ENCODE measurements at regions not wholly inside any gene's neighbourhood (a gene's known extent, or its start where the extent isn't known, plus 50 kb on each side); places are given as distances from the start of the nearest gene placed in this dataset.

DNA sequence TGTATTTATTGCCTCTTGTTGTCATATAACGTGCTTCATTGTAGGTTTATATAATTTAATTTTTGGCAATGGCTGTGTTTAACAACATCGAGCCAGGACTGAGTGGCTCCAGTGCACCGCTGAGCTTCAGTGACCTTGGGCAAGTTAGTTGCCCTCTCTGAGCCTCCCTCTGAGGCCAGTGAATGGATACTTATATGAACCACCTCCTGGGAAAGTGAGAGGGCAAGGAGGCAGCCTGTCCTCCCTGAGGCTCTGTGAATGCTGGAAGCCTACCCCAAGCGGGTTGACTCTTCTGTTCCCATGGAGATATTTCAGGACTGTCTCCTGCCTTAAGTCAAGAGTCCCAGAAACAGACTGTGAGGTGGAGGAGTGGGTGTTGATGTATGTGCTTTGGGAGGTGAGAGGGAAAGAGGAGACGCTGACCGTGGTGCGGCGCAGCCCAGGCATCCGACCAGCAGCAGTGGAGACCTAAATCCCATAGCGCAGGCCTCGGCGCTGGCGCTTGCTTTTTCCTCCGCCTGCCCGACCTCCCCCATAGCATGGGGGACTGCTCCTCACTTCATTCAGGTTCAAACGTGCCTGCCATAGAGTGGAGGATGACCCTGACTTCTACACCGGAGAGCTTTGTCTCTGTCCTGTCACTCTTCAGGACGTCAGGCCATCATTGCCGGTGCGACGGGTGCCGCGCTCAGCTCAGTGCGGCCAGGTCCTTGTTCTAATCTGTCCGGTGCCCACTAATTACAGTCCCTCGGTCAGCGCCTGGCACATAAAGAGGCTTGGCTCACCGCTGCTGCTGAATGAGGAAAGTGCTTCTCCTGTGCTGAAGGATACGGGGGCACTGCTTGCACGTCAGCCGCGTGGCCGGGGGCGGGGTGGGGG is 167.3 kb upstream of the HS6ST1 start:
- intact Hi-C loops (cut with DNase I), result no loop called here
- peak in 1 of 10 donors; percentile 87 for DNase-seq

DNA sequence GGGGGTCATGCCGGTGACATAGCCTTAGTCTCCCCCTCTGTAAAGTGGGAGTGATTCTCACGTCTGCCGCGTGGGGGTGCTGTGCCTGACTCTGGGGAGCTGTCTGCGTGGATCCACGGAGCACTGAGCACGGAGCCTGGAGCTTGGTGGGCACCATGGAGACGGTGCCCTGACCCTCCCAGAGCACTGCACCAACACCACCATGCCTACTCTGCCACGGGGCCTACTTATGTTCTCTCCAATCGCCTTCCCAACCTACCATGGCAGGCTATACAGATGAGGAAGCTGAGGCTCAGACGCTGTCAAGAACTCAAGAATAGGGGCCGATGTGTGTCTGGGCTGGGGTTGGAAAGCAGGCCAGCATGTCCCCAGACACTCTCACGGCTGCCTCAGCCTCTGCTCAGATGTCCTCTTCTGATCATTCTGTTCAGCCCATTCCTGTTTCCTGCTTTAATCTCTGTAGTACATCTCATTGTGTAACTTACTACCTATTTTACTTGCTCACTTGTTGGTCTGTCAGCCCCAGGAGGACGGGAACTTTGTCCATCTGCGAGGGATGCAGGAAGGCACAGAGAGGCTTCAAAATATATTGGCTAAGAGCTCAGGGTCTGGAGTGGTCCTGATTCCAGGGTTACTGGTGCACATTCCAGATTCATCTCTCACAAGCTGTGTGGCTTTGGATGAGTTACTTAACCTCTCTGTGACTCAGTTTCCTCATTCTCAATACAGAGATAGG is 168.1 kb upstream of the HS6ST1 start:
- peak in 1 of 10 donors; percentile 56 for DNase-seq
- intact Hi-C loops (cut with DNase I), result no loop called here

DNA sequence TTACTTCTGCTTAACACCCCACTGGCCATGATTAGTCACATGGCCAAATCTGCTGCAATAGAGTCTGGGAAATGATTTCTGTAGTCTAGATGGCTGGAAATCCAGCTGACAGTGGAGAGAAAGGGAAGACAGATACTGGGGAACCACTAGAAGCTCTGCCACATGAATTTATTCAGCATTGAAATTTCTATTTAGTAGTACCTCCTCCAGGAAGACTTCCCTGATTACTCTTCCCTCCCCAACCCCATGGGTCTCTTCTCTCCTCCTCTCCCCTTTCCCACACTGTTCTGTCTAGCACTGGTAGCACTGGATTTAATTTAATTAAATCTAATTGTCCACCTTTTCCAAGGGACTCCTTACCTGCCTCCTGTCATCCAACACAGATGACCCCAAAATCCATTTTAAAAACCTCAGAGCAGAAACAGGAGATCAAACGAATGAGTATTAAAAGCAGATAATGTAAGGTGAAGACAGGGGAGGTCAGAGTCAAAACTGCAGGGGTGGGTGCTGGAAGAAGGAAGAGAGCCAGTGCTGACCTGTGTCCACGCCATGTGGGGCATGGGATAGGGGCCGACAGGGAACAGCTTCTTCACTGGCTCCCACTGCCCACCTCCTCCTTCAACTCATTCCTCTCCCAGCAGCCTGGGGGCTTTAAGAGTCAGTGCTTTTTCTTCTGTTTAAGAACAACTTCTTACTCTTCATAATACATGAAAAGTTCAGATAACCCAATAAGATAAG is 169.2 kb upstream of the HS6ST1 start:
- no peak for DNase-seq
- intact Hi-C loops (cut with DNase I), result no loop called here

DNA sequence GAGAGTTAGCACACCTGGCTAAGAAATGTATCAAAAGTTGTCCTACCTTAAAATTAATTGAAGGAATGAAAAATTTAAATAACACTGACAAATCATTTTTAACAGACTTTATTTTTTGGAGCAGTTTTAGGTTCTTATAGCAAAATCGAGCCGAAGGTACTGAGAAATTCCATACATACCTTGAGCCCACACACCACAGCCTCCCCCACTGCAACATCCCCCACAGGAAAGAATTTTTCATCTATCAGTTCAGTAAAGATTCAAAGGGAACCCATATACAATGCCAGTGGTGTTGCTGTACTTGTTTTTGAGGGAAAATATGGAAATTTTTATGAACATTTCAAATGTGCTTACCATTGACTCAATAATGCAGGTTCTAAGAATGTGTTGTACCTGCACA is 169.8 kb upstream of the HS6ST1 start:
- intact Hi-C loops (cut with DNase I), result no loop called here
- DNase-seq, result no peak

DNA sequence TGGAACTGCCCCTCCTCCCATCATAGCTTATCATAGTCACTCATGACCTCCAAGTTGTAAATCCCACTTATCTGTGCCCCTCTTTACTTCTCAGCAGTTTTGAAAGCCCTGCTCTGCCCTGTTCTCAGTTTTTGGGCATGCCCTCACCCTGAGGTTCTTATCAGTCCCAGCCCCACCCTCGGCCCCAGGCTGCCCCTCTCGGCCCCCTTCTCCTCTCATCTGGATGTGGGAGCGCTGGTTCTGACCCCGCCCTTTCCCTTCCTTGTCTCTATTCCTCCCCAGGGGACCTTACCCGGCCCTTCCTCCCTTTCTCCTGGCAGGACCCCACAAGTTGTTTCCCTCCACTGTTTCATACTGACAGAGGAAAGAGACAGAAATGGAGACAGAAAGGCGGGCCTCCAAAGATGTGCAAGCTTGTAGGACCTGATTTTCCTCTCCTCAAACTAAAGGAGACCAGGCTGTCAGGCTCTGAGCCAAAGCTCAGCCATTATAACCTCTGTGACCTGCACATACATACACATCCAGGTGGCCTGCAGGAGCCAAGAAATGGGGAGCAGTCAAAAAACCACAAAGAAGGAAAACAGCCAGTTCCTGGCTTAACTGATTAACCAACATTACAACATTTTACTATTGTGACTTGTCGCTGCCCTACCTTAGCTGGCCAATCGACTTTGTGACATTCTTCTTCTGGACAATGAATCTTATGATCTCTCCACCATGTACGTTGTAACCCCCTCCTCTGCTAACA is 171.0 kb upstream of the HS6ST1 start:
- DNase-seq, result no peak
- intact Hi-C loops (cut with DNase I), result no loop called here

DNA sequence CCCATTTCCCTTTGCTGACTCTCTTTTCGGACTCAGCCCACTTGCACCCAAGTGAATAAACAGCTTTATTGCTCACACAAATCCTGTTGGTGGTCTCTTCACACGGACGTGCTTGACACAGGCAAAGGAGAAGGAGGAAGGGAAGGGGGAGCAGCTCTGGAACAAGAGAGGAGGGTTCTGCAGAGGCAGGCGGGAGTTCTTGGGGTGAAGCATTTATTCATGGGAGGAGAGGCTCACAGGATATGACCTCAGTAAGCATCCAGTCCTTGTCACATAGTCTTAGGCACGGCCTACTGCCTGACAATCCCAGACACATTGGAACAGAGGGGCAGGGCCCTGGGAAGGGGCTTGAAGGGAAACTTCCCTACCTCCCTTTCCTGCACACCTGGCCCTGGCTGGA is 171.7 kb upstream of the HS6ST1 start:
- intact Hi-C loops (cut with DNase I), result no loop called here
- DNase-seq, result peak in 1 of 10 donors; percentile 27

DNA sequence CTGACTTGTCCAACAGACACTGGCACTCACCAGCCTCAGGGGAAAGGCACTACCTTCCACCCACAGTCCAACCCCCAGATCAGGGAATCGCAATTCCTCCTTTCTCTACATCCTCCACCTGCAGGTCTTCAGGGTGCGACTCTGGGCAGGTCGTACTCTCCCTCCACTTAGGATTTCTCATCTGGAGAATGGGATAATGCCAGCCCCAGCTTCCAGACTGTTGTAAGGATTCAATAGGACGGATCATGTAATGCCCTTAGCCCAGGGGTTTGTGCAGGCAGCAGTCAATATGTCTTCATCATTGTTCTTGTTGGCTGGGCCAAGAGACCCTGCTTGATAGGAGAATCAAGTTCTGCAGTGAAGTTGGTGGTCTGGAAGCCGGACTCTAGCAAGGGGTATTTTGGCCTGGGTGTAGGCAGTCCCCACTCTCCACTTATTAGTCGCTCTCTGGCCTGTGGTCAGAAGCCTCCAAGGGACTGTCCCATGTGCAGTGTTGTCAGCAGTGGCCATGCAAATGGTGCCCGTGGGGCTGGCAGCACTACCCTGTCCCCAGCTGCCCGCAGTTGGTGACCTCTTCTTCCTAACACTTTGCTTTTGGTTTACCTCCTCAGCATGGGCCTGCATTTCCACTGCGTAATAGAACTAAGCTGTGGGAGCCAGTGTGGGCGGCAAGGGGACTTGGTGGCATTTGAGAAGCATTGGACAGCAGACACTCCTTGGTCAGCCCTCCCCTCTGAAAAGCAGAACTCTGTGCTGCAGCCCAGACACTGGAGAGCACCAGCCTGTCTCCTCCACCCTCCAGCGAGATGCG is 172.4 kb upstream of the HS6ST1 start:
- DNase-seq, result peak in 1 of 10 donors; percentile 41
- intact Hi-C loops (cut with DNase I), result no loop called here

DNA sequence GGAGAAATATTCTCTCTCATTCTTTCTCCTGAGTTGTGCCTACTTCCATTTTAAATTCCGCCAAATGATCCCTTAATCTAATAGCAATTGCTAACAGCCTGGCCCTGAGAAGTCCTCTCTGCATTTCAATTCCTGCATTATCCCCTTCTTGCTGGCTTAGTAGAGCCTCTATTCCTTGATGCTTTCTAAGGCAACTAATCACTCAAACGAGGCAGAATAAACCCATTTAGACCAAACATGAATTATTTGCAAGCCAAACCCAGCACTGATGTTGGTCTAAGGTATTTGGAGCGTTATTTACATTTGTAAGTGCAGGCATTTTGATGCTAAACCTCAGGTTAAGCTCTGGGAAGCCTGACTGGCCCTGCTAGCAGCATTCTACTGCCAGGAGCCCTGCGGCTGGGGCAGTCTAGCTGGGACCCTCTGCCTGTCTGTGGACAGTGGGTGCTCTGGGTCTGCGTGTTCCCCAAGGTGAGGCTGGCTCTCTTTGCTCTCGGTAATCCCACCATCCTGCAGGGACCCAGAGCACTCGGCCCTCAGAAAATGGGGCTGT is 173.1 kb upstream of the HS6ST1 start:
- peak in 1 of 10 donors; percentile 46 for DNase-seq
- intact Hi-C loops (cut with DNase I), result no loop called here

DNA sequence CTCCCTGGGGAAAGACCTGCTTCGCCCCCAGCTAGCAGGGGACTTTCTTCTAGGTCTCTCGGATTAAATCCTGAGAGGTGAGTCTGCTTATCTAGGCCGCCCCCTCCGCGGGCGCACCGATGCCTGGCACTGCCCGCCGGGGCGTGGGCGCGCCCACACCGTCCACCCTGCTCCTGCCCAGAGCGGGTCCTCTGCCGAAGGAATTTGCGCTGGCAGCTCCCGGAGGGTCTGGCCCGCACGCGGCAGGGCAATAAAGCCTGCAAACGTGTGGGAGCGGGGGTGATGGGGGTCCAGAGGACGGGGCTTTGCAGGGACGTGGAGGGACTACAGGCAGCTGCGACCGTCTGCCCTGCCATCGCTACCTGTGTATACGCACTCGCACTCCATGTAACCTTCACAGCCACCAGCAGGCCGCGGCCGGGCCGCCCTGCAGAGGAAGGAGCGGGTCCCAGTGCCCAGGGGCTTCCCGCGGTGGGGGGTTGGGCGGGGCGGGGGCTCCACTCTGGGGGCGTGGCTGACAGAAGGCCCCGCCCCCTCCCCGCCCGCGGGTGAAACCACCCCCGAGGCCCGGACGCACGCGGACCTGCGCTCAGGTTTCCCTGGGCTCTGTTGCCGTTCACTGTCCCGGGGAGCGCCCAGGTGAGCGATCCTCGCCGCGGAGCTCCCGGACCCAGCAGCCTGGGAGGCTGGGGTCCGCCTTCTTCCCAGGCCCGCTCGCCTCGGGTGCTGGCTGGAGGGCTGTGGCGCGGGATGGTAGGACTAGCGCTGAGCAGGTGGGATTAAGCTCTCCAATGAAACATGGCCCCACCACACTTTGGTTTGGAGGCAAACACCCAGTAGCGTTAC is 174.5 kb upstream of the HS6ST1 start:
- peak in 1 of 10 donors; percentile 59 for DNase-seq
- intact Hi-C loops (cut with DNase I), result no loop called here

DNA sequence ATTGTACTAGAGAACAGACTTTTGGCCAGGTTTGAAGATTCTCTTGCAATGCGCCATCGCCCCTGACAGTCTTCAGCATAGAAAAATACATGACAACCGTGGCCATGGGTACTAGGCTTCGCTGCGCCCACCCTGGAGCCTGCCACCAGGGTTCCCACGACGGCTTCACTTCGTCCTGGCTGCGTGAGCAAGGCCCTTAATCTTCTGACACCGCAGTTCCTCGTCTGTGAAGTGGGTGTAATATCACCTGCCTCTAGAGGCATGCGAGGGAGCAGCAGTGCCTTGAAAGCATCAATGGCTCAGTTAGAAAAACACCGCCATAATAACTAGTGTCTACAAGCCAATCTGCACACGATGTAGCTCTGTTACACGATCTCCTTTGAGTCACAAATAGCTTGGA is 175.2 kb upstream of the HS6ST1 start:
- peak in 1 of 10 donors; percentile 44 for DNase-seq
- intact Hi-C loops (cut with DNase I), result no loop called here

DNA sequence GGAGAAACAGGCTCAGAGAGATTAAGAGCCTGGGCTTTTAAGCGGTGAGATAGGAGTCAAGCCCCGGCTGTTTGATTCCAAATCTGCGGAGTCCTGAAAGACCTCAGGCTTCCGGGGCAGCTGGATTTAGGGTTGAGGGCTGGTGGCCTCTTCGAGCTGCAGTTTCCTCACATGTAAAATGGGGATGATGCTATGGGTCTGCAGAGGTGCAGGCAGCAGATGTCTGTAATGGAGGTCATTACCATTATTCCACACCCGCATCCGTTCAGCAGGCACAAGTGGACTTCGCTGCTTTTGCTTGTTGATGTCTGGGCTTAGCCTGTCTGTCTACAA is 175.6 kb upstream of the HS6ST1 start:
- intact Hi-C loops (cut with DNase I), result no loop called here
- peak in 1 of 10 donors; percentile 44 for DNase-seq

DNA sequence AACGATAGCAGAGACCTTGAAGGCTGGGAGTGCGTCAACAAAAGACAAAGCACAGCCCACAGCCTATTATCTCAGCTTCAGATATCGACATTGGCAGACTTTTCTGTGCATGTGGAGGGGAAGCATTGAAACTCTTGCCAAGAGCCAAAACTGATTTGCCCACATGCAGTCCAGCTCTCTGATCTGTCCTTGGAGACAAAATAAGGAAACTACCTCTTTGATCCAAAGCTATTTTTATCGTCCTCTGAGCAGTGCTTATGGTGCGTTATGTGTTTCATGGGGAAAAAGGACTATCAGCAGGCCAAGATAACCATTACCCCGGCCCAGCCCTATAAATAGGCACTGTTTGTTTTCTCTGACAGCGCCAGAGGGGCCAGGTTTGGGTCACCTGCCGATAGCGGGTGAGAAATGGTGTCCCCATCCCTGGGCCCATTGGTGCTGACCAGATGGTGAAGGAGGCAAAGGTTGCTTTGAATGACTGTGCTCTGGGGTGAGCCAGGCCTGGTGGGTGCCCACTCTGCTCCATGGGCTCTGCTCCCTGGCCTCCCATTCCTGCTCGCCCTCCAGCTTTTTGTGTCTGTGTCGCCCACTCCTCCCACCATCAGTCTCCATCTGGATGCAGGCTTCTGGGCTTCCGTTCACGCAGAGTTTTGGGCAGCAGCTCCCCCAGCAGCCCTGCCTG is 176.1 kb upstream of the HS6ST1 start:
- intact Hi-C loops (cut with DNase I), result no loop called here
- DNase-seq, result peak in 1 of 10 donors; percentile 80

DNA sequence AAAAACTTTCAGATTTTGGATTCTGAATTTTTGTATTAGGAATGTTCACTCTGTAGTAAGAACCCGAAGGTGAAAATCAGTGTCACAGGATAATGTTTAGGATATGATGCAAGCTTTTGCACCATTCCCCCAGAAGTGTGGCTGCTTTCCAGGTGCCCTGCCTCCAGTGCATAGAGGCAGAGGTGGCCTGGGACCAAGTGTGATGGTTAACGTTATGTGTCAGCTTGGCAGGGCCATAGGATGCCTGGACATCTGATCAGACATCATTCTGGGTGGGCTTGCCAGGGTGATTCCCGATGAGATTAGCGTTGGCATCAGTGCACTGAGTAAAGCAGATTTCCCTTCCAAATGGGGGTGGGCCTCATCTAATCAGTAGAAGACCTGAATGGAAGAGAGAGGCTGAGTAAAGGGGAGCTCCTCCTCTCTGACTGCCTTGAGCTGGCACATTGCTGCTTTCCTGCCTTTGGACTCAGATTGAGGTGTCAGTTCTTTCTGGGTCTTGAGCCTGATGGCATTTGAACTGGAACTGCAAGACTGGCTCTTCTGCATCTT is 177.4 kb upstream of the HS6ST1 start:
- intact Hi-C loops (cut with DNase I), result no loop called here
- DNase-seq, result peak in 1 of 10 donors; percentile 29

DNA sequence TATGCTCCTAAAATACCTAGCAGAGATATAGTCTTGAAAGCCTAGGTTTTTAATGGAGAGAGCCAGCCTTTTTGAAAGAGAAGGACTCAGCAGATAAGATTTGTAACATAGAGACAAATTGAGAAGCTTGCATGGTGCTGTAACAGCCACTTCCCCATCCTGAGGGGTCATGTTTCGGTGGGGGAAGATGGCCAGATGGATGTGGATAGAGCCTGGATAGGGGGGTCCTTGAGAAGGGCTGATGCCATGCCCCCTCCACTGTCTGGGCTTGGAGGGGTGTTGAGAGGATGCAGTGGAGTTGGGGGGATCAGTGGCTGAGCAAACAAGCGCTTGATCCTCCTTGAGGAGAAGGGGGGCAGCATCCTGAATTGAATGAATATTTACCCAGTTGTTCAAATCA is 178.0 kb upstream of the HS6ST1 start:
- intact Hi-C loops (cut with DNase I), result no loop called here
- DNase-seq, result peak in 1 of 10 donors; percentile 35

DNA sequence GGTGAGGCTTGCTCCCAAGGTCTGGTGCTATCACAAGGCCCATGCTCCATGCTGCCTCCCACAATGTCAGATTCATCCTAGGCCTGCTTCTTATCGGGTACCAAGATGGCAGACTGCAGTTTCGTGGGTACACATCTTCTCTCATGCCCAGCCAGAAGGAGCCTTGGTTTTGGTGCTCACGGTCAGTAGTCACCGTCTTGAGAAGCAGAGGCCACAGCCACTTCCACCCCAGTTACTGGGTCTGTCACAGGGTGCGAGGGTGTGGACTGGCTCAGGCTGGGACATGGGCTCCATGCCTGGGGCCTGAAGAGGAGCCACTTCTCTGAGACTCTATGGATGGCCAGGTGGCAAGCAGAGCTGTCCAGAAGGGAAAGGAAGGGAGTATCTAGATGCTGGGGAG is 178.8 kb upstream of the HS6ST1 start:
- intact Hi-C loops (cut with DNase I), result no loop called here
- DNase-seq, result peak in 1 of 10 donors; percentile 3

DNA sequence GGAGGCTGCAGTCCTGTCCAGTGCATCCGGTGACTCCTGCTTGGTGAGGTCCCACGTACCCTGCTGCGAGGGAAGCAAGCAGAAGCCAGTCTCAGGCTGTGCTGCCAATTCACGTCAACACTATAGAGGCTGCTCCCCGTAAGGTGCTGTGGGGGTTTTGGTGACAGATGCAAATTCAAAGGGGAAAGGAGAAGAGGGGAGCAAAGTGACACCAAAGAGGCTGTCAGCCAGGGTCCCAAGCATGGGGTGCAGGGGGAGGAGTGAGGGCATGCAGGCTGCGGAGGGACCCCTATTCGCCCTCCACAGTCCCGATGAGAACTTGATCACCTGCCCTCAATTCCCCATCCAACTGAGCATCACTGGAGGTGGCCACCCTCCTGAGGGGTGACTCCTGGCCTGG is 179.4 kb upstream of the HS6ST1 start:
- peak in 2 of 10 donors; percentile 15 to 27 for DNase-seq
- intact Hi-C loops (cut with DNase I), result no loop called here

DNA sequence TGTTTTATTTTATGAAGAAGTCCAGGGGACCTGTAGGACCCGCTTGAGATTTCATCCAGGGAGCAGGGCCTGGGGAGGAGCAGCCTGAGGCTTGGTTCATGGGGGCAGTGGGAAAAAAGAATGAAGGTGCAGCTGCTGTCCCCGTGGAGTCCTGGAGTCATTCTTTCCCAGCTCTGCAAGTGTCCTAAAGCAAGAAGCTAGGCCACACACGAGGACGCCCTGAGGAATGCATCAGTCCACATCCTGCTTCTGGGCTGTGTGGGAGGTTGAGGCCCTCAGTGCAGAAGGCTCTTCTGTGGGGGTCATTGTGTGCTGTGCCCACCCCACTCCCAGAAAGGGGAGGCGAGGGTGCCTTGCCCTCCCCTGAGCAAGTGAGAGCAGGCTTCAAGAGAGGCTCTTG is 179.9 kb upstream of the HS6ST1 start:
- peak in 2 of 10 donors; percentile 2 to 57 for DNase-seq
- intact Hi-C loops (cut with DNase I), result no loop called here

All from posterior cingulate gyrus (tissue), 11 donors.